Middle frontal gyrus (tissue), 1 donor: ENCODE measurements at regions not wholly inside any gene's neighbourhood (a gene's known extent, or its start where the extent isn't known, plus 50 kb on each side); places are given as distances from the start of the nearest gene placed in this dataset.
"Not testable (repeated sequence)": the region's sequence is repeated elsewhere in the genome, so short reads cannot be mapped to it uniquely, and the experiment has no call there.

Source experiments
- DNase-seq: peaks from one replicate; pipeline ENCODE4 v3.0.0-alpha.2; 2015; ENCODE audit warnings: low spot score; ENCODE audit errors: extremely low spot score

- no peak for DNase-seq
Observed at GRCh38 chr1:58932859-58933598, 149.2 kb upstream of the JUN start.

GRCh38 chr1:58933599-58933926 lies 149.7 kb upstream of the JUN start:
- DNase-seq: no peak

- no peak for DNase-seq
Observed at GRCh38 chr1:58934706-58935105, 150.9 kb upstream of the JUN start.

DNA sequence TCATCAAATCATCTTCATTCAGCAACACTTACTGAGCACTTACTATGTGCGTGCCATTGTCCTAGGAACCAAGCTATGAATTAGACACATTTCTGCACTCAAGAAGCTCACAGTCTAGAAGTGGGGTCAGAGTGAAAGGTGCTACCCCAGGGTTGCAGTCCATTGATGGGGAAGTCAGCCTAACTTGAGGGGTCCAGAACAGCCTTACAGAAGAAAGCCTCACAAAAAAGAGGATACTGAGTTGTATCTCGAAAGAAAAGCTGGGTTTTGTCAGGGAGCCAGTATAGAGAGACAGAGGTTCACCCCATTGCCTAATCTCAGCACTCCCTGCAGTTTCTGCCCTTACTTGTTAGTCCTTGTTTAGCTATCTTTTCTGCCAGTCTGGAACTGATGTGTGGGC lies 153.1 kb upstream of the JUN start:
- no peak for DNase-seq

- DNase-seq: no peak
Observed at GRCh38 chr1:58939146-58939545, 155.3 kb upstream of the JUN start.

DNA sequence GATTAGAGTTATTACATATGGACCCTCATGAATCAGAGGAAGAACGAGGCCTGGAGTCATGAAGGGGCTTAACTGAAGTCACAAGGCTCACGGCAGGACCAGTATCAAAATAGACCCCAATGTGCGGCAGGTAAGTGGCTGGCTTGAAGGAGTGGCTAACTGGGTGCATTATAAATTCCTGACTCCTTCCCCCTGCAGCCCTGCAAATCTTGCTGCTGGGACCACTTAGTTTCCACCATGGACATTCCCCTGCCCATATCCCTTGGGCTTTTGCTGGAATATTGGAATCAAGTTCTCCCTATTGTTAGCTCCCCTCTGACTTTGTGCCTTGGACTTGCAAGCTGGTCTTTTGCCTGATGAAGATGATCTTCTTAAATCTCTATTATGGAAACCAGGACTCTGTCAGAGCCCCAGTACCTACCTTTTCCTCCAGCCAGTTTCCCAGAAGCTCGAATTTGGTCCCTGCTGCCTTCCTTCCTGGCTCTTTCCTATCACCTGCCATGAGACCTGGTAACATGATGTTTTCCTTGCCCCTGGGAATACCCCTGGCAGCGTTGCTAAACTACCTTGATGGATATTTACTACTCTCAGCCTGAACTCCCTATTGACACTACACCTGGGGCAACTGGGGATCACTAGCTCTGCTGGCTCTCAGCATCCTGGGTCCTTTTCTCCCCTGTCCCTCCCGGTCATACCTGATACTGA lies 156.0 kb upstream of the JUN start:
- DNase-seq: no peak

DNA sequence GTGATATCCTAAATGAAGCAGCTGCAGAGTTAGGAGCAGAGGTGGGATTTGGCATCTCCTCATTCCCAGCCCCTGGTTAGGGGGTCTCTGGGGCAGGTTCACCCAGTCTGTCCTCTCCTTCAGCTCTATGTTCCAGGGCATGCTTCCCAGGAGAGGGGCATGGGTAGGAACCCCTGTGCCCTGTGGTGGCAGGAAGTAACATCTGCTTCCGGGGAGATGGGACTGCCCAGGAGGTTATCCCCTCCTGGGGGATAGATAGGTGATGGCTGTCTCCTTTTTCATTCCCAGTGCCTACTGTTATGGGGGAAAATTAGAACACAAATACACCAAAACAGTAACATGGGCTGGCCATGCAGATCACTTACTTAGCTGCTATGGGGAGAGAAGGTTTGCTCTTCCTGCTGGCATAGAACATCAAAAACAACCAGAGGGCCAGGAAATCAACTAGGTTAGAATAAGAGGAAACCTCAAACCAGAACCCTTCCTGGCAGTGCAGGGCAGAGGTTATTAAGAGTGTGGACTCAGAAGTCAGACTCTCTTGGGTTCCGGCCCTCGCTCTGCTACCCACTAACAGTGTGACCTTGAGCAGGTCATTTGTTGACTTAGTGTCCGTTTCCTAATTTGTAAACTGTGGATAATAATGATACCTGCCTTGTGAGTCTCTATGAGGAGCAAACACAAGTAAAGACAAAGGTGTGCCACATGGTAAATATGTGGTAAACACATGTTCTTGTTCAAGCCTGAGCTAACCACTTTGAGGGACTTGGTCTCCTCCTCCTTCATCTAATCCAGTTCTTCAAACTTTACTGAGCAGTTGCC lies 157.8 kb upstream of the JUN start:
- DNase-seq: no peak

- DNase-seq: no peak
Observed at GRCh38 chr1:58942759-58943191, 158.9 kb upstream of the JUN start.

GRCh38 chr1:58943776-58944175 lies 159.9 kb upstream of the JUN start:
- no peak for DNase-seq

- DNase-seq: no peak
Observed at GRCh38 chr1:58944439-58944838, 160.6 kb upstream of the JUN start.

DNA sequence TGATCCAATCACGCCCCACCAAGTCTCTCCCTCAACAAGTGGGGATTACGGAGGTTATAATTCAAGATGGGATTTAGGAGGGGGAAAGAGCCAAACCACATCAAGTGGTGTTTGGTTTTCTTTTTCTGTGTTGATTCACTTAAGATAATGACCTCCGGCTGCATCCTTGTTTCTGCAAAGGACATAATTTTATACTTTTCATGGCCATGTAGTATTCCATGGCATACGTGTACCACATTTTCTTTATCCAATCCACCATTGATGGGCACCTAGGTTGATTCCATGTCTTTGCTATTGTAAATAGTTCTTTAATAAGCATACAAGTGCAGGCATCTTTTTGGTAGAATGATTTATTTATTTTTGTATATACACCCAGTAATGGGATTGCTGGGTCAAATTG lies 162.5 kb upstream of the JUN start:
- DNase-seq: no peak

GRCh38 chr1:58948671-58949070 lies 164.8 kb upstream of the JUN start:
- DNase-seq: no peak

- no peak for DNase-seq
Observed at GRCh38 chr1:58949551-58950220, 165.8 kb upstream of the JUN start.

DNA sequence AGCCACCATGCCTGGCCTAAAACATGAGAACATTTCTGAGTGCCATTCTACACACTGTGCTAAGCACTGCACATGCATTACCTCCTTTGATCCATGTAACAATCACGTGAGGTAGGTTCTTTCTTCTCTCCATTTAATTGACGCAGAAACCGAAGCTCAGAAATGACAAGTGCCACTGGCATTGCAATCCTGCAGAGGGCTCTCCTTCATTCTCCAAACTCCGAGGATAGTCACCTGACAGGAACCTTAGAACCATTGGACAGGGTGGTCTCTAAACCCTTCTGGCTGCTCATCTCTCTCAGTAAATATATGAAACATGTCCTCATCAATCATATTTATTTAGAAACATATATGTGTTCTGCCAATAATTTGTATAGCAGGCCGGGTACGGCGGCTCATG lies 167.1 kb upstream of the JUN start:
- DNase-seq: no peak

DNA sequence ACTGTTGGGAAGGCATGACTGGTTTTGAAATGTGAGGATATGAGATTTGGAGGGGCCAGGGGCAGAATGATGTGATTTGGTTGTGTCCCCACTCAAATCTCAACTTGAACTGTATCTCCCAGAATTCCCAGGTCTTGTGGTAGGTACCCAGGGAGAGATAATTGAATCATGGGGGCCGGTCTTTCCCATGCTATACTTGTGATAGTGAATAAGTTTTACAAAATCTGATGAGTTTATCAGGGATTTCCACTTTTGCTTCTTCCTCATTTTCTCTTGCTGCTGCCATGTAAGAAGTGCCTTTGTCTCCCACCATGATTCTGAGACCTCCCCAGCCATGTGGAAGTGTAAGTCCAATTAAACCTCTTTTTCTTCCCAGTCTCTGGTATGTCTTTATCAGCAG lies 170.1 kb upstream of the JUN start:
- not testable (repeated sequence) for DNase-seq

DNA sequence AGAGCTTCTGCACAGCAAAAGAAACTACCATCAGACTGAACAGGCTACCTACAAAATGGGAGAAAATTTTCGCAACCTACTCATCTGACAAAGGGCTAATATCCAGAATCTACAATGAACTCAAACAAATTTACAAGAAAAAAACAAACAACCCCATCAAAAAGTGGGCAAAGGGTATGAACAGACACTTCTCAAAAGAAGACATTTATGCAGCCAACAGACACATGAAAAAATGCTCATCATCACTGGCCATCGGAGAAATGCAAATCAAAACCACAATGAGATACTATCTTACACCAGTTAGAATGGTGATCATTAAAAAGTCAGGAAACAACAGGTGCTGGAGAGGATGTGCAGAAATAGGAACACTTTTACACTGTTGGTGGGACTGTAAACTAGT lies 179.4 kb upstream of the JUN start:
- DNase-seq: not testable (repeated sequence)

DNA sequence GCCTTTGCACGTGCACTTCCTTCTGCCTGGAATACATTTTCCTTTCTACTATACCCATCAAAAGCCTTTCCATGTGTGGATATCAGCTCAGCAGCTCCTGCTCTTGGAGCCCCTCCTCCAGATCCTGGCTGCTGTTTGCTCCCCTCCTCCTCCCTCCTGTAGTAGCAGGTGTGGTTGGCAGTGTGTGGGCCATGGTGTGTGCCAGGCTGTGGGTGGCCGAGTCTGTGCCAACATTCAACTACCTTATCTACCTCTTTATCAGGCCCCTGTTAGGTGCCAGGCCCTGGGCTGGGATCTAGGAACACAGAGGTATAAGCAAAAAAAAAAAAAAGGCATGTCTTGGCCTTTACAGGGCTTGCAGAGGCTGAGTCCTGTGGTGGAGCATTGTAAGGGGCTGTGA lies 180.6 kb upstream of the JUN start:
- DNase-seq: no peak

GRCh38 chr1:58964880-58965279 lies 181.0 kb upstream of the JUN start:
- no peak for DNase-seq

DNA sequence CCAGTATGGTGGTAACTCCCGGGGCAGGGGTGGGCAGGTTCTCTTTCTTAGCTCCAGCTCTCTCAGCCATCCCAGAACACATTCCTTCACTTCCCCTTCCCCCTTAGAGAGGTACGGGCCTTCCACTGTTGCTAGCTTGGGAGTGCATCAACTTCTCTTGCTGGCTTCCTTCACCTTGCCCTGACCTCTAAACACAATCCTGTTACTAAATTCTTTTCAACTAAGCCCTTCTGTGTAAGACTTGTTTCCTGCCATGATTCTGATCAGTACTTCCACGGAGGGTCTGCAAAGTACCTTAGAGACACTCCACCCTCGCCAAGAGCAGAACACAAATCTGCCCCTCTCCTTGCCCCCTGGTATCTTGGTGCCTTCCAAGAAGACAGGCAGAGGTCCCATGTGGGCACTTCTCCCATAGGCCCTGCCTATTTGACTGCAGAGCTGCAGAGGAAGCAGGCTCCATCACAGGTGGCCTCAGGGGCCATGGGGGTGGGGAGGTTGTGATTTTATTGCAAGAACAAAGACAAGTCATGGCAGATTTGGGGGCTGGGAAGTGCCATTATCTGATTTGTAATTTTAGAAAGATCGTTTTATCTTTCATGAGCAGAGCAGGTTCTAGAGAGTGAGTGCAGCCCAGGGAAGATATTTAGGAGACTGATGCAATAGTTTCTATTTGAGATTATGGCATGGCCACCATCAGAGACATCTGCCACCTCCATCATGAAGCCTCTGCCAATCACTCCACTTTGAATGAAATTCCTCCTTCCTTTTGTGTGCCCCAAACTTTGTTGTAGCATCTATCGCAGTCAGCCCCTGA lies 182.5 kb upstream of the JUN start:
- DNase-seq: no peak

DNA sequence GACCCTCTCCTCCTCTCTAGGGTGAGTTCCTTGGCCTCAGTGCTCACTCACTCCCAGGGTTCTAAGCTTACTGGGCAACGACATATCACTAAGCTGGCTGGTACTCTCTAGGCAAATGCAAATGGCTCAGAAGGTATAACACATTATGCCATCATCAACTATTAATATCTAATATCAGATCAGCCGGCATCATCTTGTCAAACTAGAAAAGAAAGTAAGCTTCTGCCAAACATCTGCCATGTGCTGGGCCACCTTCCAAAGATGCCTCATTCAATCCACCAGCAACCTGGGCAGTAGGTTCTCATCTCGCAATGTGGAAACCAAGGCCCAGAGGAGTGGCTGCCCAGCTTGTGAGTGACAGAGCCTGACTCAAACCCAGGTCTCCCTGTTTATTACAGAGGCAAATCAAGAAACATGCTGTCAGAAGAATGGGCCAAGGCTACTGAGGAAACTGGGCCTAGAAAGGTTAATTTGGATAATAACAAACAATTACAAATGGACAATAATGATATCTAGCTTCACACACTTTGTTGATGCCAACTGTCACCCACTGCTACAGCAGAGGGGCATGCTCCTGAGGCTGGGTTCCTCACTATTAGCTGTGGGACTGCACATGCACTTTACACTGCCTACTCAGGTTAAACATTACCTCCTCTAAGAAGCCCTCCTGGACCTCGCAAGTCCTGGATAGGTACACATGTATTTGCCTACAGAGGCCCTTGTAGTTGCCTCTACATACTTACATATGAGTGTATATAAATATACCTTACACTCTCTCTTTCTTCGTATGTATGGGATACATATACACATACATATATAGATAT lies 183.3 kb upstream of the JUN start:
- no peak for DNase-seq
